ENCODE measurements at regions not wholly inside any gene's neighbourhood (a gene's known extent, or its start where the extent isn't known, plus 50 kb on each side); places are given as distances from the start of the nearest gene placed in this dataset.

- TF ChIP-seq CTCF (IDR thresholded peaks at IDR 0.05) (no peak), EZH2 (IDR thresholded peaks at IDR 0.05) (no peak)
Measured at GRCh38 chr14:38751459-38751858, 351.6 kb downstream of the SEC23A start.

Data from neural progenitor cell (in vitro differentiated cells).